Keratinocyte (primary cell): ENCODE measurements at regions not wholly inside any gene's neighbourhood (a gene's known extent, or its start where the extent isn't known, plus 50 kb on each side); places are given as distances from the start of the nearest gene placed in this dataset.

Source experiments
- DNase-seq: peaks from one replicate; pipeline ENCODE4 v3.0.0-alpha.2; 2011; ENCODE audit warnings: low read depth, missing footprints, low spot score
- FAIRE-seq: peaks from 2 replicates; lab custom pipeline; 2011; peaks lifted over from hg19 to GRCh38; lab: Jason Lieb, UNC
- H2AFZ ChIP-seq: 2 replicates; pipeline ENCODE4 v1.6.0; 2012; ENCODE audit warnings: low read length, control low read depth, inconsistent platforms; ENCODE audit not compliant: control insufficient read depth
- H3K27ac ChIP-seq: 2 replicates; pipeline ENCODE4 v1.5.1; 2011; ENCODE audit warnings: low read length; ENCODE audit not compliant: control insufficient read depth, insufficient read depth
- H3K27me3 ChIP-seq: 3 replicates; pipeline ENCODE4 v1.6.0; 2011; ENCODE audit warnings: low read length; ENCODE audit not compliant: control insufficient read depth, insufficient read depth; ENCODE audit errors: extremely low read depth
- H3K36me3 ChIP-seq, 2 experiments: 2 replicates in 1 of 2; 3 replicates in 1 of 2; pipeline ENCODE4 v1.5.1; 2011; ENCODE audit warnings: low read length in 2 of 2, mild to moderate bottlenecking in 1 of 2; ENCODE audit not compliant: control insufficient read depth in 2 of 2, insufficient read depth in 2 of 2; ENCODE audit errors: extremely low read depth in 1 of 2
- H3K4me1 ChIP-seq: 3 replicates; pipeline ENCODE4 v1.5.1; 2011; ENCODE audit warnings: low read length; ENCODE audit not compliant: control insufficient read depth, insufficient read depth; ENCODE audit errors: extremely low read depth
- H3K4me2 ChIP-seq: 3 replicates; pipeline ENCODE4 v1.6.0; 2011; ENCODE audit warnings: low read depth, low read length; ENCODE audit not compliant: control insufficient read depth, insufficient read depth; ENCODE audit errors: extremely low read depth
- H3K4me3 ChIP-seq, 3 experiments: fragments of 200-600 bp in 1 of 3; sonication (generic) in 1 of 3; 2 replicates in 2 of 3; 3 replicates in 1 of 3; pipeline ENCODE4 v1.5.1; 2011 to 2016; ENCODE audit warnings: low read length in 3 of 3, mild to moderate bottlenecking in 3 of 3, control low read depth in 2 of 3, inconsistent platforms in 1 of 3, low read depth in 1 of 3, mixed read lengths in 1 of 3, mixed run types in 1 of 3, moderate library complexity in 1 of 3; ENCODE audit not compliant: control insufficient read depth in 2 of 3, insufficient read depth in 2 of 3; ENCODE audit errors: extremely low read depth in 1 of 3
- H3K79me2 ChIP-seq: 2 replicates; pipeline ENCODE4 v1.6.0; 2012; ENCODE audit warnings: low read length; ENCODE audit not compliant: control insufficient read depth, insufficient read depth
- H3K9ac ChIP-seq: 3 replicates; pipeline ENCODE4 v1.6.0; 2011; ENCODE audit warnings: low read length; ENCODE audit not compliant: control insufficient read depth, insufficient read depth; ENCODE audit errors: extremely low read depth
- H3K9me1 ChIP-seq: 3 replicates; pipeline ENCODE4 v1.6.0; 2011; ENCODE audit warnings: low read length; ENCODE audit not compliant: control insufficient read depth, insufficient read depth; ENCODE audit errors: extremely low read depth
- H3K9me3 ChIP-seq: 2 replicates; pipeline ENCODE4 v1.5.1; 2012; ENCODE audit warnings: low read depth, low read length; ENCODE audit not compliant: control insufficient read depth
- H4K20me1 ChIP-seq: 3 replicates; pipeline ENCODE4 v1.6.0; 2011; ENCODE audit warnings: low read length; ENCODE audit not compliant: control insufficient read depth, insufficient read depth; ENCODE audit errors: extremely low read depth
- CTCF ChIP-seq, 3 experiments: IDR thresholded peaks in 1 of 3; conservative IDR thresholded peaks in 1 of 3; optimal IDR thresholded peaks in 1 of 3; 2 replicates in 2 of 3; 3 replicates in 1 of 3; pipeline versions ENCODE3 to v1.5.1; 2011; ENCODE audit warnings: low read length in 3 of 3, mild to moderate bottlenecking in 3 of 3, moderate library complexity in 2 of 3, control low read depth in 1 of 3, inconsistent platforms in 1 of 3; ENCODE audit not compliant: insufficient read depth in 2 of 3; ENCODE audit errors: extremely low read depth in 1 of 3
- EZH2 ChIP-seq: IDR thresholded peaks from one replicate; pipeline ENCODE4 v1.6.1; 2012; ENCODE audit warnings: inconsistent platforms, mild to moderate bottlenecking, low read length, moderate library complexity
- dilution Hi-C: fragments of 300-500 bp; cut with MboI; formaldehyde crosslinking; loops from one replicate; pipeline ENCODE4 v1.7.0; 2020; ENCODE audit warnings: low sequenced_read_pairs; ENCODE audit not compliant: extremely low pct_ligation_motif_present

DNA sequence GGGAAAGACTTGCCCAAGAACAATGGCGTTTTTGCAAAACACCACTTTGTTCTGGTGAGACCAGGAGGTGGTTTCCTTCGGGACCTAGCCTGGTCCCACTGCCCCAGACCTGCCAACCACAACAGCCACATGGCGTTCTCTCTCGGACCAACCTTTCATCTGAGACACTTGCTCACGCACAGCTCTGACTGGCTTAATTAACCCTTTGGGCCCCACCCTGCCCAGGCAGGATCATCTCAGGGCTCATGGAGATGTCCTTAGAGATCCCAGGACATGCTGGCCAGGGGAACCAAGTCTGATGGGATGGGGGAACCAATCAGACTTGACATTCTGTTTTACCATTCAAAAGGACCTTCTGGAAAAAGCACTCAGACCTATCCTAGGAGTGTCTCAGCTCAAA is 97.8 kb upstream of the SLC2A1 start:
- TF ChIP-seq CTCF (optimal IDR thresholded peaks at IDR 0.05 in 1 of 3, IDR thresholded peaks at IDR 0.05 in 1 of 3, conservative IDR thresholded peaks at IDR 0.05 in 1 of 3; ENCODE audit: extremely low read depth in 1 of 3, insufficient read depth in 2 of 3, low read length in 3 of 3) (no peak), EZH2 (no peak)
- H3K36me3 ChIP-seq: no peaks in the 10 kb centered on the region
- no peak overlapping the region for H3K4me3 ChIP-seq
- no peaks in the 10 kb centered on the region for H3K9me1 ChIP-seq
- H3K9ac ChIP-seq: no peak overlapping the region
- no peak for DNase-seq
- no peak overlapping the region for H2AFZ ChIP-seq
- no peaks in the 10 kb centered on the region for H3K9me3 ChIP-seq
- H3K27ac ChIP-seq: no peak overlapping the region
- dilution Hi-C loops: no loop called here
- FAIRE-seq: no peak
- H4K20me1 ChIP-seq: no peaks in the 10 kb centered on the region
- no peaks in the 10 kb centered on the region for H3K27me3 ChIP-seq
- peaks cover 50% of the 10 kb centered on the region for H3K4me1 ChIP-seq
- no peak overlapping the region for H3K4me2 ChIP-seq
- no peaks in the 10 kb centered on the region for H3K79me2 ChIP-seq

GRCh38 chr1:43054961-43055360 is 96.3 kb upstream of the SLC2A1 start:
- FAIRE-seq: peak; percentile 65
- dilution Hi-C loops: no loop called here
- Histone ChIP-seq H2AFZ (no peak overlapping the region), H3K4me3 (no peak overlapping the region), H3K4me2 (peak overlapping the region; percentile 11), H3K27ac (no peak overlapping the region), H3K27me3 (no peaks in the 10 kb centered on the region), H4K20me1 (no peaks in the 10 kb centered on the region), H3K9me1 (no peaks in the 10 kb centered on the region), H3K79me2 (no peaks in the 10 kb centered on the region), H3K4me1 (peaks cover 53% of the 10 kb centered on the region), H3K36me3 (no peaks in the 10 kb centered on the region), H3K9ac (no peak overlapping the region), H3K9me3 (no peaks in the 10 kb centered on the region)
- DNase-seq: no peak
- TF ChIP-seq CTCF (optimal IDR thresholded peaks at IDR 0.05 in 1 of 3, IDR thresholded peaks at IDR 0.05 in 1 of 3, conservative IDR thresholded peaks at IDR 0.05 in 1 of 3; ENCODE audit: extremely low read depth in 1 of 3, insufficient read depth in 2 of 3, low read length in 3 of 3) (no peak), EZH2 (no peak)
